Neural cell (in vitro differentiated cells): ENCODE measurements at regions not wholly inside any gene's neighbourhood (a gene's known extent, or its start where the extent isn't known, plus 50 kb on each side); places are given as distances from the start of the nearest gene placed in this dataset.

ENCODE experiments used
- H2AFZ ChIP-seq: fragments of 200-600, 300-800 bp; sonication (generic), shearing (Covaris generic); 2 replicates; pipeline ENCODE4 v1.6.0; 2014; ENCODE audit warnings: low read depth, mild to moderate bottlenecking, antibody characterized with exemption, low read length, moderate library complexity
- H3F3A ChIP-seq: fragments of 200-600 bp; shearing (Covaris generic); 2 replicates; pipeline ENCODE4 v1.6.1; 2016; ENCODE audit warnings: mild to moderate bottlenecking, moderate library complexity, mixed read lengths, antibody characterized with exemption, low read length; ENCODE audit not compliant: insufficient read depth, poor library complexity, severe bottlenecking
- H3K27ac ChIP-seq: fragments of 200-600, 300-800 bp; sonication (generic), shearing (Covaris generic); 2 replicates; pipeline ENCODE4 v1.5.1; 2014; ENCODE audit warnings: mild to moderate bottlenecking, low read length, moderate library complexity
- H3K27me3 ChIP-seq: fragments of 300-800, 200-600 bp; sonication (generic), shearing (Covaris generic); 2 replicates; pipeline ENCODE4 v1.6.0; 2014; ENCODE audit warnings: mild to moderate bottlenecking, low read depth, low read length, moderate library complexity; ENCODE audit not compliant: insufficient read depth
- H3K36me3 ChIP-seq: fragments of 300-800, 200-600 bp; sonication (generic), shearing (Covaris generic); 2 replicates; pipeline ENCODE4 v1.5.1; 2014; ENCODE audit warnings: mild to moderate bottlenecking, antibody characterized with exemption, low read length, moderate library complexity; ENCODE audit not compliant: insufficient read depth
- H3K4me2 ChIP-seq: fragments of 300-800, 200-600 bp; sonication (generic), shearing (Covaris generic); 2 replicates; pipeline ENCODE4 v1.6.0; 2014; ENCODE audit warnings: mild to moderate bottlenecking, low read length
- H3K4me3 ChIP-seq: fragments of 300-800, 200-600 bp; sonication (generic), shearing (Covaris generic); 2 replicates; pipeline ENCODE4 v1.5.1; 2014; ENCODE audit warnings: mild to moderate bottlenecking, low read length, moderate library complexity
- H3K79me2 ChIP-seq: fragments of 200-600 bp; shearing (Covaris generic); replicated peaks from 2 replicates; pipeline ENCODE4 v1.6.0; 2014; ENCODE audit warnings: mild to moderate bottlenecking, low read length, moderate library complexity; ENCODE audit not compliant: insufficient read depth
- H3K9ac ChIP-seq: fragments of 300-800, 200-600 bp; sonication (generic), shearing (Covaris generic); 2 replicates; pipeline ENCODE4 v1.6.1; 2016; ENCODE audit warnings: mild to moderate bottlenecking, low read length, mixed read lengths
- H3K9me2 ChIP-seq: fragments of 200-600 bp; shearing (Covaris generic); 2 replicates; pipeline ENCODE4 v1.6.1; 2016; ENCODE audit warnings: mild to moderate bottlenecking, low read length, mixed read lengths; ENCODE audit not compliant: insufficient read depth
- H3K9me3 ChIP-seq: fragments of 200-600, 300-800 bp; sonication (generic), shearing (Covaris generic); 2 replicates; pipeline ENCODE4 v1.6.1; 2016; ENCODE audit warnings: mild to moderate bottlenecking, mixed run types, low read length, moderate library complexity, mixed read lengths
- H4K20me1 ChIP-seq: fragments of 200-600 bp; shearing (Covaris generic); 2 replicates; pipeline ENCODE4 v1.6.1; 2016; ENCODE audit warnings: mild to moderate bottlenecking, mixed run types; ENCODE audit not compliant: insufficient read depth
- EP300 ChIP-seq: fragments of 450-650 bp; conservative IDR thresholded peaks from 2 replicates; pipeline ENCODE4 v1.6.1; 2014; ENCODE audit warnings: antibody characterized with exemption, mild to moderate bottlenecking, moderate library complexity; ENCODE audit not compliant: poor library complexity, severe bottlenecking
- EZH2 ChIP-seq: fragments of 200-600, 300-800 bp; shearing (Covaris generic), sonication (generic); IDR thresholded peaks from 2 replicates; pipeline ENCODE4 v1.6.1; 2014; ENCODE audit warnings: antibody characterized with exemption, low read length, borderline replicate concordance, mild to moderate bottlenecking; ENCODE audit not compliant: insufficient read depth, poor library complexity, severe bottlenecking
- MXI1 ChIP-seq: fragments of 450-650 bp; conservative IDR thresholded peaks from 2 replicates; pipeline ENCODE4 v1.6.1; 2014; ENCODE audit warnings: antibody characterized with exemption, mild to moderate bottlenecking; ENCODE audit not compliant: poor library complexity, severe bottlenecking
- POLR2AphosphoS5 ChIP-seq: IDR thresholded peaks from 2 replicates; pipeline ENCODE4 v1.6.1; 2012
- RAD21 ChIP-seq: fragments of 450-650 bp; conservative IDR thresholded peaks from 2 replicates; pipeline ENCODE4 v1.6.1; 2014; ENCODE audit warnings: antibody characterized with exemption, mild to moderate bottlenecking, moderate library complexity
- SMC3 ChIP-seq: fragments of 450-650 bp; conservative IDR thresholded peaks from 2 replicates; pipeline ENCODE4 v1.6.1; 2014; ENCODE audit warnings: antibody characterized with exemption, mild to moderate bottlenecking, moderate library complexity; ENCODE audit not compliant: poor library complexity
- TAF1 ChIP-seq: IDR thresholded peaks from 2 replicates; pipeline ENCODE4 v1.6.1; 2012; ENCODE audit warnings: low read depth
- TF ChIP-seq, protein P1 (sequence below): fragments of 450-650 bp; IDR thresholded peaks from 2 replicates; pipeline ENCODE4 v1.5.1; 2014; ENCODE audit warnings: antibody characterized with exemption, mild to moderate bottlenecking, moderate library complexity; ENCODE audit not compliant: poor library complexity, severe bottlenecking
- TF ChIP-seq, protein P2 (sequence below): IDR thresholded peaks from 2 replicates; pipeline ENCODE4 v1.6.1; 2012; ENCODE audit warnings: borderline replicate concordance

DNA sequence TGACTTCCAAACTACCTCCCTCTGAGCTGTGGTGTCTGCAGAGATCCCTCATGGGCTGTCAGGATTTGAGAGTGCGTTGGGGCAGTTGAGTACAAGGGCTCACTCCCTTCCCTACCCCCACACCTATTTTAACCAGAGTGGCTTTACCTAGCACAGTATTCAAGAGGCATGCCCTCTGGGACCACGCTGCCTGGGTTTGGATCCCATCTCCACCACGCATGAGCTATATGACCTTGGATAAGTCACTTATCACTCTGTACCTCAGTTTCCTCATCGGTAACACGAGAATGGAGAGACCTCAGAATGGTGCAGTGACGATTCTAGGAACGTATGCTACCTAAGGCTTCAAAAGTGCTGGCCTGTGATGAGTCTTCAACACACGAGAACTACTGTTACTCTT, 147.3 kb upstream of the WNT4 start:
- H3K27me3 ChIP-seq: no peaks in the 10 kb centered on the region
- TF ChIP-seq, protein P1, sequence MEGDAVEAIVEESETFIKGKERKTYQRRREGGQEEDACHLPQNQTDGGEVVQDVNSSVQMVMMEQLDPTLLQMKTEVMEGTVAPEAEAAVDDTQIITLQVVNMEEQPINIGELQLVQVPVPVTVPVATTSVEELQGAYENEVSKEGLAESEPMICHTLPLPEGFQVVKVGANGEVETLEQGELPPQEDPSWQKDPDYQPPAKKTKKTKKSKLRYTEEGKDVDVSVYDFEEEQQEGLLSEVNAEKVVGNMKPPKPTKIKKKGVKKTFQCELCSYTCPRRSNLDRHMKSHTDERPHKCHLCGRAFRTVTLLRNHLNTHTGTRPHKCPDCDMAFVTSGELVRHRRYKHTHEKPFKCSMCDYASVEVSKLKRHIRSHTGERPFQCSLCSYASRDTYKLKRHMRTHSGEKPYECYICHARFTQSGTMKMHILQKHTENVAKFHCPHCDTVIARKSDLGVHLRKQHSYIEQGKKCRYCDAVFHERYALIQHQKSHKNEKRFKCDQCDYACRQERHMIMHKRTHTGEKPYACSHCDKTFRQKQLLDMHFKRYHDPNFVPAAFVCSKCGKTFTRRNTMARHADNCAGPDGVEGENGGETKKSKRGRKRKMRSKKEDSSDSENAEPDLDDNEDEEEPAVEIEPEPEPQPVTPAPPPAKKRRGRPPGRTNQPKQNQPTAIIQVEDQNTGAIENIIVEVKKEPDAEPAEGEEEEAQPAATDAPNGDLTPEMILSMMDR: no peak
- TF ChIP-seq, protein P2, sequence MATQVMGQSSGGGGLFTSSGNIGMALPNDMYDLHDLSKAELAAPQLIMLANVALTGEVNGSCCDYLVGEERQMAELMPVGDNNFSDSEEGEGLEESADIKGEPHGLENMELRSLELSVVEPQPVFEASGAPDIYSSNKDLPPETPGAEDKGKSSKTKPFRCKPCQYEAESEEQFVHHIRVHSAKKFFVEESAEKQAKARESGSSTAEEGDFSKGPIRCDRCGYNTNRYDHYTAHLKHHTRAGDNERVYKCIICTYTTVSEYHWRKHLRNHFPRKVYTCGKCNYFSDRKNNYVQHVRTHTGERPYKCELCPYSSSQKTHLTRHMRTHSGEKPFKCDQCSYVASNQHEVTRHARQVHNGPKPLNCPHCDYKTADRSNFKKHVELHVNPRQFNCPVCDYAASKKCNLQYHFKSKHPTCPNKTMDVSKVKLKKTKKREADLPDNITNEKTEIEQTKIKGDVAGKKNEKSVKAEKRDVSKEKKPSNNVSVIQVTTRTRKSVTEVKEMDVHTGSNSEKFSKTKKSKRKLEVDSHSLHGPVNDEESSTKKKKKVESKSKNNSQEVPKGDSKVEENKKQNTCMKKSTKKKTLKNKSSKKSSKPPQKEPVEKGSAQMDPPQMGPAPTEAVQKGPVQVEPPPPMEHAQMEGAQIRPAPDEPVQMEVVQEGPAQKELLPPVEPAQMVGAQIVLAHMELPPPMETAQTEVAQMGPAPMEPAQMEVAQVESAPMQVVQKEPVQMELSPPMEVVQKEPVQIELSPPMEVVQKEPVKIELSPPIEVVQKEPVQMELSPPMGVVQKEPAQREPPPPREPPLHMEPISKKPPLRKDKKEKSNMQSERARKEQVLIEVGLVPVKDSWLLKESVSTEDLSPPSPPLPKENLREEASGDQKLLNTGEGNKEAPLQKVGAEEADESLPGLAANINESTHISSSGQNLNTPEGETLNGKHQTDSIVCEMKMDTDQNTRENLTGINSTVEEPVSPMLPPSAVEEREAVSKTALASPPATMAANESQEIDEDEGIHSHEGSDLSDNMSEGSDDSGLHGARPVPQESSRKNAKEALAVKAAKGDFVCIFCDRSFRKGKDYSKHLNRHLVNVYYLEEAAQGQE: no peak
- TF ChIP-seq POLR2AphosphoS5: no peak
- TF ChIP-seq MXI1: no peak

DNA sequence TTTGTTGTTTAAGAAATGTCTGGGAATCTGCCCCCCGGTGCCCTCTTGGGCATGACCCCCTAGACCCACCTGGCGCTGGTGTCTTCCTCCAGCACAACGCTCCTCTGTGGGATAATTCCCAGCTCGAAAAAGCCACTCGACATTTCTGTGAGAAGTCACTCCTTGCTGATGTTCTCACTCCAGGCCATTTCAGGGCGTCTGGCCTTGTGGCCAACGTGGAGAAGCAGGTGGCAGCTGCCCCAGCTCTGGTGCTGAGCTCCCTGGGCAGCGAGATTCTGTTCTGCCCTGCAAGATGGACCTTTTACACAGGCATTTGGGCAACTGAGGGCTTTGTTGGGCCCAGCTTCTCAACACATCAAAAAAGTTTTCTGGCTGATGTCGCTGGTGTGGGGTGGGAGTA, 147.7 kb upstream of the WNT4 start:
- Histone ChIP-seq H3K9me3 (no peaks in the 10 kb centered on the region), H3F3A (no peaks in the 10 kb centered on the region), H3K4me2 (no peak overlapping the region), H3K9me2 (no peaks in the 10 kb centered on the region), H3K79me2 (no peaks in the 10 kb centered on the region), H3K36me3 (no peaks in the 10 kb centered on the region), H4K20me1 (no peaks in the 10 kb centered on the region), H2AFZ (no peak overlapping the region), H3K9ac (no peak overlapping the region), H3K27ac (no peak overlapping the region), H3K27me3 (no peaks in the 10 kb centered on the region), H3K4me3 (no peak overlapping the region)
- no peak for TF ChIP-seq SMC3
- TF ChIP-seq RAD21: no peak
- no peak for TF ChIP-seq EZH2
- TF ChIP-seq TAF1: no peak
- TF ChIP-seq EP300: no peak
- TF ChIP-seq, protein P1: no peak

More for the DNA sequence above, 147.3 kb upstream of the WNT4 start:
- Histone ChIP-seq H3K79me2 (no peaks in the 10 kb centered on the region), H3K9me2 (no peaks in the 10 kb centered on the region), H3K36me3 (no peaks in the 10 kb centered on the region), H3F3A (no peaks in the 10 kb centered on the region), H3K4me3 (no peak overlapping the region), H3K9ac (no peak overlapping the region), H3K4me2 (no peak overlapping the region), H3K9me3 (no peaks in the 10 kb centered on the region), H4K20me1 (no peaks in the 10 kb centered on the region), H2AFZ (no peak overlapping the region), H3K27ac (no peak overlapping the region)
